PC-3 (cell line): ENCODE measurements at regions not wholly inside any gene's neighbourhood (a gene's known extent, or its start where the extent isn't known, plus 50 kb on each side); places are given as distances from the start of the nearest gene placed in this dataset.

Experiments used
- EZH2 ChIP-seq: fragments of 300-600 bp; sonication (generic); IDR thresholded peaks from one replicate; pipeline ENCODE4 v1.6.1; 2017; ENCODE audit warnings: antibody characterized with exemption, mild to moderate bottlenecking, low read length; ENCODE audit not compliant: unreplicated experiment
- EZH2phosphoT487 ChIP-seq: fragments of 300-600 bp; sonication (generic); IDR thresholded peaks from 2 replicates; pipeline ENCODE4 v1.6.1; 2018; ENCODE audit warnings: mild to moderate bottlenecking, antibody characterized with exemption, low read length, borderline replicate concordance
- TF ChIP-seq, protein P1 (sequence below): fragments of 300-600 bp; sonication (generic); conservative IDR thresholded peaks from 2 replicates; pipeline ENCODE4 v1.5.1; 2017; ENCODE audit warnings: antibody characterized with exemption, low read depth, mild to moderate bottlenecking, low read length

DNA sequence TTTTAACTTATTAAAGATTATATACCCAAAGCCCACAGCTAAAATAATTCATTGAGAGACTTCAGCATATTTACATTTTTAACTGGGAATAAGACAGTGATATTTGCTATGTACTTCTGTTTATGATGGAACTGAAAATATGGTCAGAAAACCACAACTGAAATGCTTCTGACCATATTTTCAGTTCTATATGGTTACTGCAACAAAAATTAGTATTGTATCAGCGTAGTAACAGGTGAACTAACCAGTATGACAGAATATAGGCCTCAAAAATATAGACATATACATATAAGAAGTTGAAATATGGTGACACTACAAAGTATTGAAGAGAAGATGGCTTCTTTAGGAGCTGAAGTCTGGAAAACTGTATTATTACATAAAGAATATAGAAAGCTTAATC, 857.4 kb downstream of the OLFM4 start:
- TF ChIP-seq, protein P1, sequence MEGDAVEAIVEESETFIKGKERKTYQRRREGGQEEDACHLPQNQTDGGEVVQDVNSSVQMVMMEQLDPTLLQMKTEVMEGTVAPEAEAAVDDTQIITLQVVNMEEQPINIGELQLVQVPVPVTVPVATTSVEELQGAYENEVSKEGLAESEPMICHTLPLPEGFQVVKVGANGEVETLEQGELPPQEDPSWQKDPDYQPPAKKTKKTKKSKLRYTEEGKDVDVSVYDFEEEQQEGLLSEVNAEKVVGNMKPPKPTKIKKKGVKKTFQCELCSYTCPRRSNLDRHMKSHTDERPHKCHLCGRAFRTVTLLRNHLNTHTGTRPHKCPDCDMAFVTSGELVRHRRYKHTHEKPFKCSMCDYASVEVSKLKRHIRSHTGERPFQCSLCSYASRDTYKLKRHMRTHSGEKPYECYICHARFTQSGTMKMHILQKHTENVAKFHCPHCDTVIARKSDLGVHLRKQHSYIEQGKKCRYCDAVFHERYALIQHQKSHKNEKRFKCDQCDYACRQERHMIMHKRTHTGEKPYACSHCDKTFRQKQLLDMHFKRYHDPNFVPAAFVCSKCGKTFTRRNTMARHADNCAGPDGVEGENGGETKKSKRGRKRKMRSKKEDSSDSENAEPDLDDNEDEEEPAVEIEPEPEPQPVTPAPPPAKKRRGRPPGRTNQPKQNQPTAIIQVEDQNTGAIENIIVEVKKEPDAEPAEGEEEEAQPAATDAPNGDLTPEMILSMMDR, result no peak
- no peak for TF ChIP-seq EZH2
- no peak for TF ChIP-seq EZH2phosphoT487
